Tibial nerve (tissue), 4 donors: ENCODE measurements at regions not wholly inside any gene's neighbourhood (a gene's known extent, or its start where the extent isn't known, plus 50 kb on each side); places are given as distances from the start of the nearest gene placed in this dataset.

Experiments used
- DNase-seq, 2 donors: peaks; one replicate each; pipeline ENCODE4 v3.0.0-alpha.2; 2019; ENCODE audit warnings: low spot score in 2 of 2
- H3K27ac ChIP-seq, 4 donors: fragments of 200-600 bp; sonication (generic) in 3 of 4; one replicate each; pipeline ENCODE4 v1.5.1; 2017 to 2019; ENCODE audit warnings: mild to moderate bottlenecking in 1 of 4
- H3K27me3 ChIP-seq, 2 donors: fragments of 200-600 bp; sonication (generic) in 1 of 2; one replicate each; pipeline versions ENCODE4 v1.5.1 to v1.6.0; 2017 to 2019
- H3K36me3 ChIP-seq, 3 donors: fragments of 200-600 bp; sonication (generic); one replicate each; pipeline ENCODE4 v1.5.1; 2018 to 2019
- H3K4me1 ChIP-seq, 4 donors: fragments of 200-600 bp; sonication (generic) in 3 of 4; one replicate each; pipeline ENCODE4 v1.5.1; 2017 to 2019
- H3K4me3 ChIP-seq, 4 donors: fragments of 200-600 bp; sonication (generic) in 3 of 4; one replicate each; pipeline ENCODE4 v1.5.1; 2017 to 2019; ENCODE audit warnings: mild to moderate bottlenecking in 1 of 4, moderate library complexity in 1 of 4
- H3K9me3 ChIP-seq, 4 donors: fragments of 200-600 bp; sonication (generic) in 3 of 4; one replicate each; pipeline ENCODE4 v1.5.1; 2017 to 2019
- CTCF ChIP-seq, 5 experiments: fragments of 200-600 bp in 3 of 5; fragments of 450-650 bp in 2 of 5; sonication (generic) in 3 of 5; IDR thresholded peaks; one replicate each; pipeline ENCODE4 v1.5.1; 2016 to 2019; ENCODE audit warnings: antibody characterized with exemption in 5 of 5, mild to moderate bottlenecking in 3 of 5, moderate library complexity in 2 of 5
- EP300 ChIP-seq, 2 donors: sonication (generic); formaldehyde crosslinking; IDR thresholded peaks; one replicate each; pipeline ENCODE4 v1.6.1; 2017; ENCODE audit warnings: antibody characterized with exemption in 2 of 2, mild to moderate bottlenecking in 1 of 2
- POLR2A ChIP-seq, 2 donors: fragments of 450-650 bp; IDR thresholded peaks; one replicate each; pipeline ENCODE4 v1.6.1; 2017; ENCODE audit warnings: antibody characterized with exemption in 2 of 2, mild to moderate bottlenecking in 2 of 2, moderate library complexity in 2 of 2
- WGBS, 2 donors: methylation state at CpG; one replicate each; pipeline ENCODE4 v1.1.5; 2018; 5-methylcytosine and 5-hydroxymethylcytosine counted together

GRCh38 chr7:129366-130221, 62.8 kb upstream of the FAM20C start:
- H3K4me1 ChIP-seq, result peaks cover 0 to 53% (median 21%) of the 10 kb centered on the region in 4 donors
- H3K9me3 ChIP-seq, result no peaks in the 10 kb centered on the region
- peak in 1 of 2 donors; percentile 50 for DNase-seq
- H3K27me3 ChIP-seq, result no peaks in the 10 kb centered on the region
- WGBS, 2 donors, result 41 to 44% methylated on average over 22 of the region's 22 CpGs
- no peaks in the 10 kb centered on the region for H3K36me3 ChIP-seq
- H3K4me3 ChIP-seq, result peak overlapping the region in 1 of 4 donors; percentile 20
- TF ChIP-seq POLR2A (IDR thresholded peaks at IDR 0.05) (no peak), EP300 (IDR thresholded peaks at IDR 0.05) (peak in 1 of 2 donors; percentile 68), CTCF (IDR thresholded peaks at IDR 0.05) (no peak)
- H3K27ac ChIP-seq, result peak overlapping the region in 2 of 4 donors; percentile 34 to 70

- Histone ChIP-seq H3K4me1 (peaks cover 0 to 47% (median 21%) of the 10 kb centered on the region in 4 donors), H3K9me3 (no peaks in the 10 kb centered on the region), H3K4me3 (peak overlapping the region in 1 of 4 donors; percentile 20), H3K36me3 (no peaks in the 10 kb centered on the region), H3K27ac (peak overlapping the region in 2 of 4 donors; percentile 34 to 70), H3K27me3 (no peaks in the 10 kb centered on the region)
- no peak for TF ChIP-seq POLR2A (IDR thresholded peaks at IDR 0.05)
- TF ChIP-seq EP300 (IDR thresholded peaks at IDR 0.05), result no peak
- TF ChIP-seq CTCF (IDR thresholded peaks at IDR 0.05), result no peak
- no peak for DNase-seq
- WGBS, 2 donors, result 58 to 65% methylated on average over 7 of the region's 7 CpGs
Measured at GRCh38 chr7:130222-130572, 62.2 kb upstream of the FAM20C start.

- Histone ChIP-seq H3K27me3 (no peaks in the 10 kb centered on the region), H3K4me1 (peaks cover 0 to 46% (median 21%) of the 10 kb centered on the region in 4 donors), H3K27ac (peak overlapping the region in 2 of 4 donors; percentile 56 to 71), H3K9me3 (no peaks in the 10 kb centered on the region), H3K36me3 (no peaks in the 10 kb centered on the region), H3K4me3 (no peak overlapping the region)
- 84 to 86% methylated on average over 17 to 19 of the region's 19 CpGs for whole genome bisulfite sequencing, 2 donors
- DNase-seq, result no peak
- no peak for TF ChIP-seq CTCF (IDR thresholded peaks at IDR 0.05)
- TF ChIP-seq EP300 (IDR thresholded peaks at IDR 0.05), result no peak
- no peak for TF ChIP-seq POLR2A (IDR thresholded peaks at IDR 0.05)
Measured at GRCh38 chr7:130875-131780, 61.2 kb upstream of the FAM20C start.

GRCh38 chr7:131781-132482, 60.4 kb upstream of the FAM20C start:
- Histone ChIP-seq H3K4me3 (no peak overlapping the region), H3K27ac (peak overlapping the region in 2 of 4 donors; percentile 56 to 71), H3K36me3 (no peaks in the 10 kb centered on the region), H3K4me1 (peaks cover 0 to 46% (median 21%) of the 10 kb centered on the region in 4 donors), H3K9me3 (no peaks in the 10 kb centered on the region), H3K27me3 (no peaks in the 10 kb centered on the region)
- WGBS, 2 donors, result 51 to 52% methylated on average over 17 to 21 of the region's 21 CpGs
- TF ChIP-seq EP300 (IDR thresholded peaks at IDR 0.05) (peak in 1 of 2 donors; percentile 39), CTCF (IDR thresholded peaks at IDR 0.05) (no peak)
- DNase-seq, result peak in 1 of 2 donors; percentile 36
